ENCODE measurements at regions not wholly inside any gene's neighbourhood (a gene's known extent, or its start where the extent isn't known, plus 50 kb on each side); places are given as distances from the start of the nearest gene placed in this dataset.

DNA sequence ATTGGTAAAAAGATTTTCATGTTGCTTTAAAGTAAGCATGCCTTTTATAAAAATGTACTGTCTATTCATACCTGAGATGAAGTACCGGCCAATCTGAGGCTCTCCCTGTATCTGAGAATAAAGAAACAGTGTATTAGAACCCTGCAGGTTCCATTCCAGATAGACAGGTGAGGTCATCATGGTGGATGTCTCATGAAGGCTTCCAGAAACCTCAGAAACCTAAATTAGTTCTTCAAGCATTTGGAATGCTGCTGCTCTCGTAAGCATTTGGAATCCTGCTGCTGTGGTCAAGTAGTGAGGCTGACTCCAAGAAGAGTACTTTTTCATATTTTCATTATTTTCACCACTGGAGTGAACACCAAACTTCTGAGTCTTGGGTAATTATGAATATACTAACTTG is 642.3 kb downstream of the MAFB start:
- TF ChIP-seq, protein P1, sequence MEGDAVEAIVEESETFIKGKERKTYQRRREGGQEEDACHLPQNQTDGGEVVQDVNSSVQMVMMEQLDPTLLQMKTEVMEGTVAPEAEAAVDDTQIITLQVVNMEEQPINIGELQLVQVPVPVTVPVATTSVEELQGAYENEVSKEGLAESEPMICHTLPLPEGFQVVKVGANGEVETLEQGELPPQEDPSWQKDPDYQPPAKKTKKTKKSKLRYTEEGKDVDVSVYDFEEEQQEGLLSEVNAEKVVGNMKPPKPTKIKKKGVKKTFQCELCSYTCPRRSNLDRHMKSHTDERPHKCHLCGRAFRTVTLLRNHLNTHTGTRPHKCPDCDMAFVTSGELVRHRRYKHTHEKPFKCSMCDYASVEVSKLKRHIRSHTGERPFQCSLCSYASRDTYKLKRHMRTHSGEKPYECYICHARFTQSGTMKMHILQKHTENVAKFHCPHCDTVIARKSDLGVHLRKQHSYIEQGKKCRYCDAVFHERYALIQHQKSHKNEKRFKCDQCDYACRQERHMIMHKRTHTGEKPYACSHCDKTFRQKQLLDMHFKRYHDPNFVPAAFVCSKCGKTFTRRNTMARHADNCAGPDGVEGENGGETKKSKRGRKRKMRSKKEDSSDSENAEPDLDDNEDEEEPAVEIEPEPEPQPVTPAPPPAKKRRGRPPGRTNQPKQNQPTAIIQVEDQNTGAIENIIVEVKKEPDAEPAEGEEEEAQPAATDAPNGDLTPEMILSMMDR (IDR thresholded peaks at IDR 0.05) = no peak
- no peak for TF ChIP-seq POLR2AphosphoS5 (IDR thresholded peaks at IDR 0.05)

Measured in stomach (tissue), 4 donors.